ENCODE measurements at regions not wholly inside any gene's neighbourhood (a gene's known extent, or its start where the extent isn't known, plus 50 kb on each side); places are given as distances from the start of the nearest gene placed in this dataset.
A peak's percentile ranks its signal among the peaks of the same experiment; 100 is the strongest.

DNA sequence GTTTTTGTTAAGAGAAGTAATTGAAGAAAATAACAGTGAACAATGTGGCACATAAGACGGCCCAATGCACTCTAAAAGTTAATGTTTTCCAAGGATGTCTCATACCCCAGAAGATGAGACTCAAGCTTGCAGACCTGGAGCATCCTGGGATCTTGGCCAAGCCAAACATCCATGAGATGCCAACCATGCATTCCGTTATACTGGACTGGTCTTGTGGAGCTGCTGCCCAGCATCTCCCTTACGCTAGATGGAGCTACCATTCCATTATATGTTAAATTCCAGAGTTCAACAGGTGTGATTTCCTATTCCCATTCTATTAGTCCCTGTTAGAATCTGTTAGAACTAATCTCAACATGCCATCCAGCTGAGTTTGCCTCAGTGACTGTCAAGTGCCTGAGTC is 181.8 kb downstream of the PDCD6IP start:
- TF ChIP-seq, protein P1, sequence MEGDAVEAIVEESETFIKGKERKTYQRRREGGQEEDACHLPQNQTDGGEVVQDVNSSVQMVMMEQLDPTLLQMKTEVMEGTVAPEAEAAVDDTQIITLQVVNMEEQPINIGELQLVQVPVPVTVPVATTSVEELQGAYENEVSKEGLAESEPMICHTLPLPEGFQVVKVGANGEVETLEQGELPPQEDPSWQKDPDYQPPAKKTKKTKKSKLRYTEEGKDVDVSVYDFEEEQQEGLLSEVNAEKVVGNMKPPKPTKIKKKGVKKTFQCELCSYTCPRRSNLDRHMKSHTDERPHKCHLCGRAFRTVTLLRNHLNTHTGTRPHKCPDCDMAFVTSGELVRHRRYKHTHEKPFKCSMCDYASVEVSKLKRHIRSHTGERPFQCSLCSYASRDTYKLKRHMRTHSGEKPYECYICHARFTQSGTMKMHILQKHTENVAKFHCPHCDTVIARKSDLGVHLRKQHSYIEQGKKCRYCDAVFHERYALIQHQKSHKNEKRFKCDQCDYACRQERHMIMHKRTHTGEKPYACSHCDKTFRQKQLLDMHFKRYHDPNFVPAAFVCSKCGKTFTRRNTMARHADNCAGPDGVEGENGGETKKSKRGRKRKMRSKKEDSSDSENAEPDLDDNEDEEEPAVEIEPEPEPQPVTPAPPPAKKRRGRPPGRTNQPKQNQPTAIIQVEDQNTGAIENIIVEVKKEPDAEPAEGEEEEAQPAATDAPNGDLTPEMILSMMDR (optimal IDR thresholded peaks at IDR 0.05 in 1 of 3, IDR thresholded peaks at IDR 0.05 in 1 of 3, conservative IDR thresholded peaks at IDR 0.05 in 1 of 3; ENCODE audit: extremely low read depth in 1 of 3, insufficient read depth in 2 of 3, low read length in 3 of 3), result peak; percentile 61 to 68 (median 66)
- TF ChIP-seq EZH2 (IDR thresholded peaks at IDR 0.05; ENCODE audit: low read length), result no peak

Data from keratinocyte (primary cell).